ENCODE measurements at regions not wholly inside any gene's neighbourhood (a gene's known extent, or its start where the extent isn't known, plus 50 kb on each side); places are given as distances from the start of the nearest gene placed in this dataset.
"Not testable (repeated sequence)": the region's sequence is repeated elsewhere in the genome, so short reads cannot be mapped to it uniquely, and the experiment has no call there.

GRCh38 chr3:164080208-164080607 lies 998.1 kb downstream of the SI start:
- DNase-seq = no peak

- DNase-seq = no peak
These were observed 1014.0 kb downstream of the SI start for GRCh38 chr3:164064298-164064697.

GRCh38 chr3:164060923-164061322 lies 1017.4 kb downstream of the SI start:
- no peak for DNase-seq

- DNase-seq = no peak
These were observed 1028.4 kb downstream of the SI start for GRCh38 chr3:164049847-164050246.

GRCh38 chr3:164048451-164048850 lies 1029.8 kb downstream of the SI start:
- no peak for DNase-seq

- no peak for DNase-seq
These were observed 1037.3 kb downstream of the SI start for GRCh38 chr3:164040991-164041390.

- DNase-seq = no peak
These were observed 1048.1 kb downstream of the SI start for GRCh38 chr3:164030194-164030593.

- DNase-seq = no peak
These were observed 1053.5 kb downstream of the SI start for GRCh38 chr3:164024786-164025185.

GRCh38 chr3:164023480-164023879 lies 1054.8 kb downstream of the SI start:
- no peak for DNase-seq

GRCh38 chr3:164018500-164018899 lies 1059.8 kb downstream of the SI start:
- no peak for DNase-seq

GRCh38 chr3:164007765-164008164 lies 1070.5 kb downstream of the SI start:
- DNase-seq = no peak

GRCh38 chr3:164004205-164004604 lies 1074.1 kb downstream of the SI start:
- no peak for DNase-seq

GRCh38 chr3:164003016-164003415 lies 1075.3 kb downstream of the SI start:
- not testable (repeated sequence) for DNase-seq

GRCh38 chr3:163983940-163984339 lies 1094.4 kb downstream of the SI start:
- DNase-seq = no peak

- DNase-seq = no peak
These were observed 1106.4 kb downstream of the SI start for GRCh38 chr3:163971861-163972260.

- no peak for DNase-seq
These were observed 1121.2 kb downstream of the SI start for GRCh38 chr3:163957072-163957471.

- no peak for DNase-seq
These were observed 1124.8 kb downstream of the SI start for GRCh38 chr3:163953526-163953925.

- DNase-seq = no peak
These were observed 1125.8 kb downstream of the SI start for GRCh38 chr3:163952499-163952898.

GRCh38 chr3:163951397-163951987 lies 1126.8 kb downstream of the SI start:
- no peak for DNase-seq

GRCh38 chr3:163946785-163947184 lies 1131.5 kb downstream of the SI start:
- DNase-seq = no peak

GRCh38 chr3:163943664-163944063 lies 1134.6 kb downstream of the SI start:
- DNase-seq = no peak

- DNase-seq = no peak
These were observed 1138.4 kb downstream of the SI start for GRCh38 chr3:163939926-163940325.

- DNase-seq = no peak
These were observed 1141.8 kb downstream of the SI start for GRCh38 chr3:163936543-163936942.

GRCh38 chr3:163935411-163935810 lies 1142.9 kb downstream of the SI start:
- DNase-seq = no peak

- DNase-seq = no peak
These were observed 1149.1 kb downstream of the SI start for GRCh38 chr3:163929069-163929652.

Data from amniotic stem cell (primary cell).